SU-DHL-6 (cell line): ENCODE measurements at regions not wholly inside any gene's neighbourhood (a gene's known extent, or its start where the extent isn't known, plus 50 kb on each side); places are given as distances from the start of the nearest gene placed in this dataset.

Experiments
- CTCF ChIP-seq: fragments of 200-600 bp; sonication (generic); IDR thresholded peaks from one replicate; pipeline ENCODE4 v1.5.1; 2017; ENCODE audit warnings: antibody characterized with exemption, mild to moderate bottlenecking, low read length, moderate library complexity; ENCODE audit not compliant: insufficient read depth, poor library complexity, severe bottlenecking
- EZH2phosphoT487 ChIP-seq: fragments of 200-600 bp; sonication (generic), shearing (Covaris generic); conservative IDR thresholded peaks from 2 replicates; pipeline ENCODE4 v1.6.1; 2018; ENCODE audit warnings: mild to moderate bottlenecking, antibody characterized with exemption, low read length, moderate library complexity, mixed read lengths

- TF ChIP-seq CTCF (no peak), EZH2phosphoT487 (no peak)
Measured at GRCh38 chr9:107842530-107842929, 353.0 kb upstream of the KLF4 start.
